Lower leg skin (tissue), 4 donors: ENCODE measurements at regions not wholly inside any gene's neighbourhood (a gene's known extent, or its start where the extent isn't known, plus 50 kb on each side); places are given as distances from the start of the nearest gene placed in this dataset.

ENCODE experiments used
- DNase-seq, 2 donors: peaks; one replicate each; pipeline ENCODE4 v3.0.0-alpha.2; 2019; ENCODE audit warnings: low spot score in 2 of 2
- H3K4me3 ChIP-seq: fragments of 200-600 bp; sonication (generic); 2 replicates; pipeline ENCODE4 v1.5.1; 2017; ENCODE audit warnings: mild to moderate bottlenecking, low read depth; ENCODE audit not compliant: poor library complexity, severe bottlenecking
- CTCF ChIP-seq, 3 donors: fragments of 450-650 bp; IDR thresholded peaks; one replicate each; pipeline ENCODE4 v1.5.1; 2016; ENCODE audit warnings: antibody characterized with exemption in 3 of 3, mild to moderate bottlenecking in 3 of 3, moderate library complexity in 2 of 3
- POLR2A ChIP-seq, 2 donors: fragments of 450-650 bp; IDR thresholded peaks; one replicate each; pipeline ENCODE4 v1.6.1; 2016 to 2017; ENCODE audit warnings: antibody characterized with exemption in 2 of 2, mild to moderate bottlenecking in 1 of 2, moderate library complexity in 1 of 2
- WGBS, 2 donors: methylation state at CpG; one replicate each; pipeline ENCODE4 v1.1.5; 2018; 5-methylcytosine and 5-hydroxymethylcytosine counted together
- intact Hi-C: fragments of 100-400 bp; cut with DNase I; formaldehyde crosslinking; loops from one replicate; pipeline ENCODE4 v1.15.0; 2023; ENCODE audit warnings: low total_unique reads

- DNase-seq, result no peak
- WGBS, 2 donors, result 62 to 64% methylated on average over 2 of the region's 2 CpGs
- TF ChIP-seq POLR2A (IDR thresholded peaks at IDR 0.05) (no peak), CTCF (IDR thresholded peaks at IDR 0.05) (no peak)
- intact Hi-C loops, result no loop called here
- no peak overlapping the region for H3K4me3 ChIP-seq
These were observed 506.7 kb downstream of the TMEM232 start for GRCh38 chr5:110219769-110220168.

- WGBS, 2 donors, result 61 to 65% methylated on average over 2 of the region's 2 CpGs
- TF ChIP-seq CTCF (IDR thresholded peaks at IDR 0.05) (no peak), POLR2A (IDR thresholded peaks at IDR 0.05) (no peak)
- no peak for DNase-seq
- intact Hi-C loops, result no loop called here
- H3K4me3 ChIP-seq, result no peak overlapping the region
These were observed 505.4 kb downstream of the TMEM232 start for GRCh38 chr5:110221036-110221435.

GRCh38 chr5:110224050-110224449 is 502.4 kb downstream of the TMEM232 start:
- no peak for DNase-seq
- TF ChIP-seq POLR2A (IDR thresholded peaks at IDR 0.05) (no peak), CTCF (IDR thresholded peaks at IDR 0.05) (no peak)
- intact Hi-C loops, result no loop called here

GRCh38 chr5:110225949-110226348 is 500.5 kb downstream of the TMEM232 start:
- WGBS, 2 donors, result 97% methylated on average over 1 of the region's 1 CpG
- intact Hi-C loops, result no loop called here
- no peak overlapping the region for H3K4me3 ChIP-seq
- TF ChIP-seq POLR2A (IDR thresholded peaks at IDR 0.05), result no peak
- no peak for TF ChIP-seq CTCF (IDR thresholded peaks at IDR 0.05)
- DNase-seq, result no peak

More at GRCh38 chr5:110224050-110224449, 502.4 kb downstream of the TMEM232 start:
- 77 to 84% methylated on average over 1 of the region's 1 CpG for WGBS, 2 donors
- no peak overlapping the region for H3K4me3 ChIP-seq

GRCh38 chr5:110239786-110240185 is 486.7 kb downstream of the TMEM232 start:
- TF ChIP-seq CTCF (IDR thresholded peaks at IDR 0.05), result no peak
- no peak for TF ChIP-seq POLR2A (IDR thresholded peaks at IDR 0.05)
- no peak overlapping the region for H3K4me3 ChIP-seq
- intact Hi-C loops, result no loop called here
- 69 to 72% methylated on average over 2 of the region's 2 CpGs for WGBS, 2 donors
- no peak for DNase-seq

GRCh38 chr5:110242950-110243349 is 483.5 kb downstream of the TMEM232 start:
- no peak for DNase-seq
- no peak for TF ChIP-seq POLR2A (IDR thresholded peaks at IDR 0.05)
- TF ChIP-seq CTCF (IDR thresholded peaks at IDR 0.05), result no peak
- H3K4me3 ChIP-seq, result no peak overlapping the region
- intact Hi-C loops, result no loop called here
- 86 to 87% methylated on average over 4 of the region's 4 CpGs for WGBS, 2 donors
